IMR-90 (cell line): ENCODE measurements at regions not wholly inside any gene's neighbourhood (a gene's known extent, or its start where the extent isn't known, plus 50 kb on each side); places are given as distances from the start of the nearest gene placed in this dataset.
A peak's percentile ranks its signal among the peaks of the same experiment; 100 is the strongest.

Experiments
- ATAC-seq: fragments of 200-7000 bp; cut with Tn5 transposase; 2 replicates; pipeline ENCODE4 v1.9.1; 2020; ENCODE audit warnings: low read depth, mild to moderate bottlenecking, moderate library complexity
- BruUV-seq: library from RNA; stranded (reverse); fragments of 400-500 nt; replicated peaks from 2 replicates; lab custom pipeline; 2021; lab: Mats Ljungman, UMichigan
- CTCF ChIA-PET: fragments of 300-600 bp; formaldehyde crosslinking; extraction: SDS; loops from one replicate; lab custom pipeline; 2021; ENCODE audit warnings: antibody characterized with exemption; lab: Yijun Ruan, JAX
- POLR2A ChIA-PET: fragments of 300-600 bp; sonication (Branson Sonifier 250); formaldehyde crosslinking; loops from one replicate; lab custom pipeline; 2022; ENCODE audit warnings: antibody characterized with exemption; ENCODE audit not compliant: unreplicated experiment; lab: Charles Lee
- DNase-seq: peaks from one replicate; pipeline ENCODE4 v3.0.0; 2013
- H2AFZ ChIP-seq: replicated peaks from 2 replicates; pipeline ENCODE3; 2013; ENCODE audit warnings: low read length, mild to moderate bottlenecking; ENCODE audit not compliant: poor library complexity
- H2AK5ac ChIP-seq: 2 replicates; pipeline ENCODE4 v1.6.1; 2013; ENCODE audit warnings: low read depth, low read length, inconsistent platforms
- H2AK9ac ChIP-seq: replicated peaks from 2 replicates; pipeline ENCODE3; 2013; ENCODE audit warnings: mild to moderate bottlenecking, low read depth, low read length, moderate library complexity; ENCODE audit not compliant: poor library complexity
- H2BK120ac ChIP-seq: 2 replicates; pipeline ENCODE4 v1.6.1; 2013; ENCODE audit warnings: low read depth, low read length, inconsistent platforms
- H2BK15ac ChIP-seq: 3 replicates; pipeline ENCODE4 v1.6.1; 2013; ENCODE audit warnings: low read depth, low read length, inconsistent platforms
- H2BK20ac ChIP-seq: 2 replicates; pipeline ENCODE4 v1.6.1; 2013; ENCODE audit warnings: low read depth, mild to moderate bottlenecking, inconsistent platforms, low read length, moderate library complexity
- H2BK5ac ChIP-seq: 2 replicates; pipeline ENCODE4 v1.6.1; 2013; ENCODE audit warnings: mild to moderate bottlenecking, low read depth, low read length, inconsistent platforms; ENCODE audit not compliant: poor library complexity, severe bottlenecking
- H3K14ac ChIP-seq: replicated peaks from 2 replicates; pipeline ENCODE4 v1.6.1; 2013; ENCODE audit warnings: low read depth, low read length, inconsistent platforms
- H3K18ac ChIP-seq: 2 replicates; pipeline ENCODE4 v1.6.1; 2013; ENCODE audit warnings: low read depth, low read length, control low read depth
- H3K23ac ChIP-seq: 2 replicates; pipeline ENCODE4 v1.6.1; 2013; ENCODE audit warnings: low read depth, low read length, inconsistent platforms
- H3K27ac ChIP-seq: 2 replicates; pipeline ENCODE4 v1.5.1; 2013; ENCODE audit warnings: mild to moderate bottlenecking, control low read depth, low read length; ENCODE audit not compliant: insufficient read depth
- H3K27me3 ChIP-seq: 2 replicates; pipeline ENCODE4 v1.6.1; 2013; ENCODE audit warnings: low read length; ENCODE audit not compliant: control insufficient read depth, insufficient read depth
- H3K36me3 ChIP-seq: 2 replicates; pipeline ENCODE4 v1.6.1; 2013; ENCODE audit warnings: low read length, mixed read lengths; ENCODE audit not compliant: control insufficient read depth, insufficient read depth
- H3K4ac ChIP-seq: 2 replicates; pipeline ENCODE4 v1.6.1; 2013; ENCODE audit warnings: low read depth, low read length, inconsistent platforms
- H3K4me1 ChIP-seq: 2 replicates; pipeline ENCODE4 v1.6.1; 2013; ENCODE audit warnings: low read length, mixed read lengths; ENCODE audit not compliant: control insufficient read depth, insufficient read depth
- H3K4me2 ChIP-seq: 2 replicates; pipeline ENCODE4 v1.6.1; 2013; ENCODE audit warnings: low read depth, mild to moderate bottlenecking, control low read depth, low read length, moderate library complexity
- H3K4me3 ChIP-seq: 2 replicates; pipeline ENCODE4 v1.5.1; 2013; ENCODE audit warnings: low read depth, mild to moderate bottlenecking, control low read depth, low read length, moderate library complexity; ENCODE audit not compliant: insufficient read depth
- H3K56ac ChIP-seq: 2 replicates; pipeline ENCODE4 v1.6.1; 2013; ENCODE audit warnings: low read length, inconsistent platforms; ENCODE audit not compliant: insufficient read depth; ENCODE audit errors: extremely low read depth
- H3K79me1 ChIP-seq, 2 experiments: 2 replicates each; pipeline ENCODE4 v1.6.1; 2013; ENCODE audit warnings: low read length in 2 of 2, inconsistent platforms in 1 of 2, low read depth in 1 of 2
- H3K9ac ChIP-seq: 2 replicates; pipeline ENCODE4 v1.6.1; 2013; ENCODE audit warnings: low read depth, low read length, control low read depth
- H3K9me1 ChIP-seq: 2 replicates; pipeline ENCODE4 v1.6.1; 2013; ENCODE audit warnings: low read length, inconsistent platforms; ENCODE audit not compliant: insufficient read depth
- H3K9me3 ChIP-seq: 2 replicates; pipeline ENCODE4 v1.6.1; 2013; ENCODE audit warnings: low read length; ENCODE audit not compliant: control insufficient read depth, insufficient read depth
- H4K20me1 ChIP-seq: 2 replicates; pipeline ENCODE4 v1.6.1; 2013; ENCODE audit warnings: low read length, inconsistent platforms; ENCODE audit not compliant: insufficient read depth
- H4K5ac ChIP-seq: 2 replicates; pipeline ENCODE4 v1.6.1; 2013; ENCODE audit warnings: mild to moderate bottlenecking, low read depth, low read length, control low read depth
- H4K8ac ChIP-seq, 2 experiments: 2 replicates each; pipeline ENCODE4 v1.6.1; 2013; ENCODE audit warnings: low read depth in 2 of 2, low read length in 2 of 2, control low read depth in 1 of 2, inconsistent platforms in 1 of 2
- H4K91ac ChIP-seq: 2 replicates; pipeline ENCODE4 v1.6.1; 2013; ENCODE audit warnings: low read depth, low read length, inconsistent platforms; ENCODE audit not compliant: insufficient read depth
- BHLHE40 ChIP-seq: fragments of 150-350 bp; IDR thresholded peaks from 2 replicates; pipeline ENCODE4 v1.6.1; 2016; ENCODE audit warnings: mild to moderate bottlenecking, low read depth, low read length
- CEBPB ChIP-seq: IDR thresholded peaks from 2 replicates; pipeline ENCODE4 v1.6.1; 2012; ENCODE audit warnings: low read depth, low read length, improper control_type of control experiment
- CHD1 ChIP-seq: IDR thresholded peaks from 2 replicates; pipeline ENCODE4 v1.6.1; 2012; ENCODE audit warnings: low read depth, low read length, improper control_type of control experiment
- FOS ChIP-seq: fragments of 150-350 bp; IDR thresholded peaks from 2 replicates; pipeline ENCODE4 v1.6.1; 2016; ENCODE audit warnings: low read depth, low read length
- MAFK ChIP-seq: IDR thresholded peaks from 2 replicates; pipeline ENCODE4 v1.6.1; 2012; ENCODE audit warnings: low read depth, low read length, improper control_type of control experiment
- MAZ ChIP-seq: IDR thresholded peaks from 2 replicates; pipeline ENCODE4 v1.6.1; 2012; ENCODE audit warnings: low read depth, mild to moderate bottlenecking, low read length, improper control_type of control experiment, moderate library complexity, borderline replicate concordance
- MXI1 ChIP-seq: IDR thresholded peaks from 2 replicates; pipeline ENCODE4 v1.6.1; 2012; ENCODE audit warnings: low read depth, mild to moderate bottlenecking, low read length, moderate library complexity, borderline replicate concordance
- POLR2A ChIP-seq: IDR thresholded peaks from 2 replicates; pipeline ENCODE4 v1.6.1; 2012; ENCODE audit warnings: mild to moderate bottlenecking, low read depth, low read length
- RAD21 ChIP-seq: IDR thresholded peaks from 2 replicates; pipeline ENCODE4 v1.6.1; 2012; ENCODE audit warnings: low read length, improper control_type of control experiment
- RCOR1 ChIP-seq: IDR thresholded peaks from 2 replicates; pipeline ENCODE4 v1.6.1; 2012; ENCODE audit warnings: mild to moderate bottlenecking, low read length, improper control_type of control experiment; ENCODE audit not compliant: insufficient replicate concordance
- RFX5 ChIP-seq: IDR thresholded peaks from 2 replicates; pipeline ENCODE4 v1.8.0; 2012; ENCODE audit warnings: low read depth, mild to moderate bottlenecking, low read length, moderate library complexity
- SMC3 ChIP-seq: fragments of 150-350 bp; IDR thresholded peaks from 2 replicates; pipeline ENCODE4 v1.6.1; 2016; ENCODE audit warnings: low read depth, mild to moderate bottlenecking, antibody characterized with exemption, low read length, moderate library complexity
- whole genome bisulfite sequencing, 2 experiments: methylation state at CpG; one replicate each; pipeline versions ENCODE4 v1.1.5 to v1.1.7; 2013; ENCODE audit warnings: missing lambda C conversion rate in 2 of 2; ENCODE audit not compliant: insufficient read length in 1 of 2; ENCODE audit errors: extremely low coverage in 2 of 2; 5-methylcytosine and 5-hydroxymethylcytosine counted together
- dilution Hi-C: fragments of 300-500 bp; cut with HindIII; formaldehyde crosslinking; loops from one replicate; pipeline ENCODE4 v1.14.3; 2018; ENCODE audit warnings: low sequenced_read_pairs; ENCODE audit not compliant: unreplicated experiment
- in situ Hi-C: fragments of 300-500 bp; cut with MboI; formaldehyde crosslinking; loops from 3 replicates; pipeline ENCODE4 v1.14.3; 2019; ENCODE audit warnings: low sequenced_read_pairs, inconsistent platforms, mixed read lengths
- intact Hi-C: fragments of 100-400 bp; cut with micrococcal nuclease; formaldehyde crosslinking; loops from 2 replicates; pipeline ENCODE4 v1.10.0; 2022
- TF ChIP-seq, protein P1 (sequence below): fragments of 150-350 bp; IDR thresholded peaks from 2 replicates; pipeline ENCODE4 v1.6.1; 2017; ENCODE audit warnings: mild to moderate bottlenecking, antibody characterized with exemption, low read length, low read depth
- TF ChIP-seq, protein P2 (sequence below): conservative IDR thresholded peaks from 2 replicates; pipeline ENCODE4 v1.5.1; 2012; ENCODE audit warnings: mild to moderate bottlenecking, low read depth, low read length, improper control_type of control experiment
- TF ChIP-seq, protein P3 (sequence below): fragments of 150-350 bp; IDR thresholded peaks from 2 replicates; pipeline ENCODE4 v1.6.1; 2016; ENCODE audit warnings: low read depth, mild to moderate bottlenecking, low read length, moderate library complexity, borderline replicate concordance

DNA sequence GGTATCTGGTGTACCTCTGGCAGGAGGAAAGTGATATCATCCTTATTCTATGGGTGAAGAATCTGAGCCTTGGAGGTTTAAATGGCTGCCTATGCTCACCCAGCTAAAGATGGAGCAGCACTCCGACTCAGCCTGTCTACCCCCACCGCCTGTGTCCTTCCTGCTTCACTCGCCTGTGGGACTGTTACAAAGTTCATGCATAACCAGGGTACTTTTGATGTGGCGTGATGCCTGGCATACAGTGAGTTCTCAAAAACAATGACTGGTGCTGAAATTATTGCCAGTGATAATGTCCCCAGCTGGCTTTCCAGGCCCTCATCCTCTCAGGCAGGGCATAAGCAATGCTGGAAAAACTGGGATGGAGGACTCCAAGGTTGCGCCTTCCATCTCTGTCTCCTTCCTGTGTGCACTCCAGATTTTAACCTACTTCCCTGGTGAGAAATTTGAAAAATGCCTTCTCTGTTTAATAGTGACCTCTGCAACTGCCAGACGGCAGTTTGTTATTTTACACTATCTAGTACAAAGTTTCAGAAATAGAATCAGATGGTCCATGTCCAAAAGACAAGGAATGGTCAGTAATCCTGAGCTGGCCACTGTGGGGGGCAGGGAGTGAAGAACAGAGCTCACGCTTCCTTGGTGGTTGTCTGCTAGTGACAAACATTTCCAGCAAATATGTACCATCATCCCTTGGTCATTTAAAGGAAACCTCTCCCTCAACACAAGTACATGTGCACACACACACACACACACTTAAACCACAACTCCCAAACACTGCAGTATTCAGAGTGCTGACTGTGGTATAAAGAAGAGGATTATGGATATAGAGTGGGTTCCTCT lies 86.5 kb upstream of the NMNAT3 start:
- Histone ChIP-seq H2AK5ac (no peak overlapping the region), H3K4me3 (no peak overlapping the region), H3K14ac (no peak overlapping the region), H2BK5ac (peak overlapping the region; percentile 17), H4K8ac (no peak overlapping the region), H3K9ac (no peak overlapping the region), H3K23ac (no peak overlapping the region), H3K4me1 (no peaks in the 10 kb centered on the region; the same call in 1 of the 2 replicates), H2BK20ac (no peak overlapping the region), H3K56ac (no peak overlapping the region), H2BK120ac (no peak overlapping the region), H3K4me2 (no peak overlapping the region), H3K36me3 (no peaks in the 10 kb centered on the region), H3K79me1 (no peaks in the 10 kb centered on the region), H2BK15ac (no peak overlapping the region), H3K4ac (no peak overlapping the region), H3K9me1 (no peaks in the 10 kb centered on the region), H4K20me1 (no peaks in the 10 kb centered on the region), H3K9me3 (no peaks in the 10 kb centered on the region), H2AK9ac (no peak overlapping the region), H3K27ac (no peak overlapping the region), H3K27me3 (peaks cover 2% of the 10 kb centered on the region; the same call in 1 of the 2 replicates), H4K91ac (no peak overlapping the region), H2AFZ (no peak overlapping the region), H4K5ac (no peak overlapping the region; the same call in 1 of the 2 replicates), H3K18ac (no peak overlapping the region; the same call in 1 of the 2 replicates)
- BruUV-seq = no TSS peak
- intact Hi-C loops = no loop called here
- no CpG with 5 or more reads among the region's 7 CpGs for WGBS, 2 experiments
- dilution Hi-C loops = no loop called here
- in situ Hi-C loops = no loop called here
- CTCF ChIA-PET = no interaction called here
- DNase-seq = no peak
- POLR2A ChIA-PET = no interaction called here
- no peak for ATAC-seq
- TF ChIP-seq SMC3 (no peak), MAFK (no peak), BHLHE40 (no peak), POLR2A (no peak), CEBPB (no peak), MXI1 (no peak), FOS (no peak), MAZ (no peak), RCOR1 (no peak), RAD21 (no peak), CHD1 (no peak), RFX5 (no peak)
- TF ChIP-seq, protein P1, sequence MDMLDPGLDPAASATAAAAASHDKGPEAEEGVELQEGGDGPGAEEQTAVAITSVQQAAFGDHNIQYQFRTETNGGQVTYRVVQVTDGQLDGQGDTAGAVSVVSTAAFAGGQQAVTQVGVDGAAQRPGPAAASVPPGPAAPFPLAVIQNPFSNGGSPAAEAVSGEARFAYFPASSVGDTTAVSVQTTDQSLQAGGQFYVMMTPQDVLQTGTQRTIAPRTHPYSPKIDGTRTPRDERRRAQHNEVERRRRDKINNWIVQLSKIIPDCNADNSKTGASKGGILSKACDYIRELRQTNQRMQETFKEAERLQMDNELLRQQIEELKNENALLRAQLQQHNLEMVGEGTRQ = no peak
- TF ChIP-seq, protein P2, sequence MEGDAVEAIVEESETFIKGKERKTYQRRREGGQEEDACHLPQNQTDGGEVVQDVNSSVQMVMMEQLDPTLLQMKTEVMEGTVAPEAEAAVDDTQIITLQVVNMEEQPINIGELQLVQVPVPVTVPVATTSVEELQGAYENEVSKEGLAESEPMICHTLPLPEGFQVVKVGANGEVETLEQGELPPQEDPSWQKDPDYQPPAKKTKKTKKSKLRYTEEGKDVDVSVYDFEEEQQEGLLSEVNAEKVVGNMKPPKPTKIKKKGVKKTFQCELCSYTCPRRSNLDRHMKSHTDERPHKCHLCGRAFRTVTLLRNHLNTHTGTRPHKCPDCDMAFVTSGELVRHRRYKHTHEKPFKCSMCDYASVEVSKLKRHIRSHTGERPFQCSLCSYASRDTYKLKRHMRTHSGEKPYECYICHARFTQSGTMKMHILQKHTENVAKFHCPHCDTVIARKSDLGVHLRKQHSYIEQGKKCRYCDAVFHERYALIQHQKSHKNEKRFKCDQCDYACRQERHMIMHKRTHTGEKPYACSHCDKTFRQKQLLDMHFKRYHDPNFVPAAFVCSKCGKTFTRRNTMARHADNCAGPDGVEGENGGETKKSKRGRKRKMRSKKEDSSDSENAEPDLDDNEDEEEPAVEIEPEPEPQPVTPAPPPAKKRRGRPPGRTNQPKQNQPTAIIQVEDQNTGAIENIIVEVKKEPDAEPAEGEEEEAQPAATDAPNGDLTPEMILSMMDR = no peak
- TF ChIP-seq, protein P3, sequence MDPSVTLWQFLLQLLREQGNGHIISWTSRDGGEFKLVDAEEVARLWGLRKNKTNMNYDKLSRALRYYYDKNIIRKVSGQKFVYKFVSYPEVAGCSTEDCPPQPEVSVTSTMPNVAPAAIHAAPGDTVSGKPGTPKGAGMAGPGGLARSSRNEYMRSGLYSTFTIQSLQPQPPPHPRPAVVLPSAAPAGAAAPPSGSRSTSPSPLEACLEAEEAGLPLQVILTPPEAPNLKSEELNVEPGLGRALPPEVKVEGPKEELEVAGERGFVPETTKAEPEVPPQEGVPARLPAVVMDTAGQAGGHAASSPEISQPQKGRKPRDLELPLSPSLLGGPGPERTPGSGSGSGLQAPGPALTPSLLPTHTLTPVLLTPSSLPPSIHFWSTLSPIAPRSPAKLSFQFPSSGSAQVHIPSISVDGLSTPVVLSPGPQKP = no peak
